NCI-H2081 treated with DMSO at 0.1 percent for 48 hours (cell line): ENCODE measurements at regions not wholly inside any gene's neighbourhood (a gene's known extent, or its start where the extent isn't known, plus 50 kb on each side); places are given as distances from the start of the nearest gene placed in this dataset.

Experiments
- DNase-seq: peaks from one replicate; lab custom pipeline; 2025; lab: John Stamatoyannopoulos, UW

DNA sequence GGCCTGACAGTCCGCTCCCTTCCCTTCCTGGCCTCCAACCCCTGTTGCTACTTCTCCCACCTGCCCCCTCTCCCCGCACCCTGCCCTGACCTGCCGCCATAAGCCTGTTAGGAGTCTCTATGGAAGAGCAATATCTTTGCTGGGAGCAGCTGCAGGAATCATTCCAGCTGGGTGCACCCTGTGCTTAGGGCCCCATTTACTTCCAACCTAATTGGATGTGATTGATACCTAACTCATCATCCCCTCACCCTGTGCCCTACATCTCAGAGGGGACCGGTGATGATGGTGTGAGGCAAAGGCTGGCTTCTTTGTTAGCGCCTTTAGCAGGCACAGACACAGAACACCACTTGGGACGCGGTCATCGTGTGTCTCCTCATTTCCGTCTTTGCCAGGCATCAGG lies 80.0 kb upstream of the FAM180A start:
- DNase-seq = no peak

DNA sequence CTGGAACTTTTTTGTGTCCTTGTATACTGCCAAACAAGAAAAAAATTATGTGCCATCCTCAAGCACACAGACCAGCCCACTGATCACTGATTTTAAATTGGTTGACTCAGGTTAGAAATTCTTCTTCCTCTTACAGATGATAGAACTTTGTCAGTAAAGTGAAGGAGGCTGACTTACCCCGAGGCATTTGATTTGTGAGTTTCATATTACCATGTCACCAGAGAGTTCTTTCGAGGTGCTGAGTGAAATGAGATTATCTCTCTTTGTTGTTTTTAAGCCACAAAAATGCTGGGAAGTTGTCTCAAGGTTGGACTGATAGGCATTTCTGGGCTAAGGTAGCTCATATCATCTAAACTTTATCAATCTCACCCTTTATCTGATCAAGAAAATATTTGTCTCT lies 78.8 kb upstream of the FAM180A start:
- no peak for DNase-seq

DNA sequence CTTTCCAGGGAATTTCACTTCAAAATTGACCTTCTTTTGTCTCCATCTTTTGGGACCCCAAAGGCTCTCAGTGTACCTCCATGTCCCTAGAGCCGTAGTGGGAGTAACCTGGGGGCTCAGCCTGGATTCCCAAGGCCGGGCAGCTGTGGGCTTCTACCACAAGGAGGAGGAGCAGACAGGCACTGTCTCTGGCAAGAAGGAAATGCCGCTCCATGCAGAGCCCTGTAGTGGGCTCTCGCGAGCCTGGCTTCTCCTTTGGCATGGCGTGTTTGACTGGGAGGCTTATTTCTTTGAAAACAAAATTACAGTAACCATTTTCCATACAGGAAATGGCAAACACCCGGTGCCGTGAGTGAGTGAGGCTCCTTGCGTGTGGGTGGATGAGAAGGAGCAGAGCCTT lies 76.8 kb upstream of the FAM180A start:
- DNase-seq = no peak

DNA sequence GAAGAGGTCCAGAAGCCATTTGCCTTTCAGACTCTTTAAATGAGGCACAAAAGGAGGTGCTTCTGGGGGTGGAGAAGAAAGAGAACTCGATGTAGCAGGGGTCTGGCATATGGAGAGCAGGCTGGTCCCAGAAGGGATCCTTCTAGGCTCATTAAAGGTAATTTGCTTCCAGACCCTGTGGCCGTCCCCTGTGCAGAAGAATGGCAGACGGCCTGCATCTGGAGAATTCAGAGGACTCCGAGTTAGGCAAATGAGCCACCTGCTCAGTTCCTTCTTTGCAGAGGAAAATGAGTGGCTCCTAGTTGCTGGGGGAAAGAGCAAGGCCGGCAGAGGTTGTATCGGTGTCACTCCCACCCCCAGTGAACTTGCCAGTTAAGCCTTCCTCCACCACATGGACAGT lies 73.8 kb upstream of the FAM180A start:
- DNase-seq = no peak

DNA sequence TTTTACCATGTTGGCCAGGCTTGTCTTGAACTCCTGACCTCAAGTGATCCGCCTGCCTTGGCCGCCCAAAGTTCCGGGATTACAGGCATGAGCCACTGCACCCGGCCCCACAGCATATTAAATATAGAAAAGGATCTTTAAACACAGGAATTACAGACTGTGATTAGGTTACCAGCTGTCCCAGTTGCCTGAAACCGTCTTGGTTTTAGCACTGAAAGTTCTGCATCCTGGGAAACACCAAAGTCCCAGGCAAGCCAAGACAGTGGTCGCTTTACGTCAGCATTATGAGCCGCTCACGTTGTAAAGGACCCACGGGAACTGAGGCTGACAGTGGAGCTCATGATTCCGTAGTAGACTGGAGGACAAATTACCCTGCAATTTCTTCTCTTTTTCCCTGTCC lies 69.0 kb upstream of the FAM180A start:
- DNase-seq = no peak

DNA sequence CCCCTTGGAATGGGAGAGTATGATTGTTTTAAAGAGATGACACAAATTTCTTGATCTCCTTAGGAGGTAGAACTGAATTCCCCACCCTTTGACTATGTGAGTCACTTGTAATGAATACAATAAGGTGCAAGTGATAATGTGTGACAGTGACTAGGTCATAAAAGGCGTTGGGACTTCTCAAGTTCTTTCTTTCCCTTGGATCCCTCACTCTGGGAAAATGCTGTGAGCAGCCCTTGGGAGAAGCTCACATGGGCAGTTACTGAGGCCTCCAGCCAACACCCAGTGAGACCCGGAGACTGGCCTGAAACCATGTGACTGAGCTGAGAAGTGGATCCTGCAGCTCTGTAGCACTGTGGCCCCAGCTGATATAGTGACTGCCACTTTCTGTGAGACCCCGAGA lies 66.4 kb upstream of the FAM180A start:
- no peak for DNase-seq

DNA sequence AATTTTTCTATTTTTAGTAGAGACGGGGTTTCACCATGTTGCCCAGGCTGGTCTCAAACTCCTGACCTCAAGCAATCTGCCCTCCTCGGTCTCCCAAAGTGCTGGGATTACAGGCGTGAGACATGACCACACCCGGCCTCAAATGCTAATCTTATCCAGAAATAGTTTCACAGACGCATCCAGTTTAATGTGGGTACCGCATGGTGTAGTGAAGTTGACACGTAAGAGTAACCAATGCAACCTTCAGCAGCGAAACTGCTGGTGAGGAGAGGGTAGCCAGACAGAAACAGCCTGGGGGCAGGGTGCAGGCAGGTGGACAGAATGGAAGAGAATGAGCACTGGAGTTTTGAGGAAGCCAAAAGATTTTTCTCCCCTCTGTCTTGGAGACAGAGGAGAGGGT lies 63.5 kb upstream of the FAM180A start:
- no peak for DNase-seq

DNA sequence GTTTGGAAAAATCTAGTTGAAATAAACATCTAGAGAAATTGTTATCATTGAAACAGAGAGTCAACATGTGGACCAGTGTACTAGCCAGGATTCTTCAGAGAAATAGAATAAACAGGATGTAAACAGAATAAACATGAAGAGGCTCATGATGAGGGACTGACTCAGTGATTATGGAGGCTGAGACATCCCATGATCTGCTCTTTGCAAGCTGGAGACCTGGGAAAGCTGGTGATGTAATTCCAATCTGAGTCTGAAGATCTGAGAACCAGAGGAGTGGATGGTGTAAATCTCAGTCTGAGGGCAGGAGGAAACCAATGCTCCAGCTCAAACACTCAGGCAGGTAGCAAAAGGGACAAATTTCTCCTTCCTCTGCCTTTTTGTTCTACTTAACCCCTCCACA lies 62.9 kb upstream of the FAM180A start:
- no peak for DNase-seq

DNA sequence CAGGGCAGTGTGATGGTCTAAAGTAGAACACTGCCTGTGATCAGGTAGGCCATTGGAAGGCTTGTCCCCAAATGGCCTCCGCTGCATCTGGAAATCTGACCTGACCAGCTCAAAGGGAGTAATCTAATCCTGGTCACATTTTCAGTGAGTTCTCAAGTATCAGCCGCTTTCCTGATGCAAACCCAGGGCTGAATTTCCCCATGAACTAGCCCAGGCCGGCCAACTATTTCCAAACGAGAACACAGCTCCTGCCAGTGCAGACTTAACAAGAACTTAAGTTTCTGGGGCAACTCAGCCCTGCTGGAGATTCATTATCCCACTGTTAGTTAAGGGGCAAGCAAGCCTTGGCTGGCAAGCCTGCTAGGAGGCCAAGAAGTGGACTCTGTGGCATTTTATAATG lies 59.6 kb upstream of the FAM180A start:
- no peak for DNase-seq

DNA sequence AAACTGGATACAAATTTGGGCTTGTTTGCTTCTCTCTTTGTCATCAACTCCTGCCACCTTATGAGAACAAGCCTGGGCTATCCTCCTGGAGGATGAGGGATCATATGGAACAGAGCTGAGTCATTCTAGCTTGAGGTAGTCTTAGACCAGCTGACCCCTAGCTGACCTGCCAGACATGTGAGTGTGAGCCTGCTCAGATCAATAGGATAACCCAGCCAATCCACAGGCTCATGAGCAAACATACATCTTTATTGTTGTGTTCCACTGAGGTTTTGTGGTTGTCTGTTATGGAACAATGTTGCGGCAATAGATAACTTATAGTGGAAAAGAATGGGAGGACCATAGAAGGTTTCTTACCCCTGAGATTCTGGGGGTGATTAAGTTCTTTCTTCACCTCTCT lies 54.5 kb upstream of the FAM180A start:
- no peak for DNase-seq

DNA sequence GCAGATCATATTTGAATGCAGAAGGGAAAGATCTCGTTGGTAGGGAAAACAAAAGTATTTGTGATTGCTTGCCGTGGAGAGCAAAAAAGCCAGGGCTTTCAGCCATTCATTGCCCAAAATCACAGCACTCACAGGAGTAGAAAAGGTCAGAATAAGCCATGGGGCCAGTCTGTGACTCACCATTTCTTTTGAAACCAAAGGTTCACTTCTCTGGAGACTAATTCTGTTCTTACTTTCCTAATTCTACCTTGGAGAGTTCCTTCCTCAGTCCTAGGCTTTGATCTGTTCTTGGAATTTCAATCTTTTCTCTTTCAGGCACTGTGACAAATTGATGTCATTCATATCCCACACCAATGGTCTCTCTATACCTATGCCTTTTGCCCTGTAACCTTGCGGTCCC lies 54.1 kb upstream of the FAM180A start:
- DNase-seq = no peak

DNA sequence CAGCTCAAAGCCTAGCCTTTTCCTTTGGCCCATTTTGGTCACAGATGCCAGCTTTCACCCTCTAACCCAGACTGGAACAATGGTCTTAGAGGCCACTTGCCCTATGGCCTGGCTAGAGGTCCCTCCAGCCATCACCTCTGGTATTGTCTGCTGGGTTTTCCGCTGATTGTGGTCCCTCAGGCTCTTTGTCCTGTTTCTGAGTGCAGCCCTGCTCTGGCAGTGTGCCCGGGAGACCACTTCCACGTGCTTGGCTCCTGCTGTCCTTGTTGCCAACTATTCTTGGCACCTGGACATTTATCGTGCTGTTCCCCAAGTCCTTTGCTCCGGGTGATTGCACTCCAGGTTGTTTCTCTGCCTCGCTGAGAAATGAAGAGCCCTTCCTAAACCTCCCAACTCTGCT lies 53.3 kb upstream of the FAM180A start:
- peak; percentile 20 for DNase-seq

DNA sequence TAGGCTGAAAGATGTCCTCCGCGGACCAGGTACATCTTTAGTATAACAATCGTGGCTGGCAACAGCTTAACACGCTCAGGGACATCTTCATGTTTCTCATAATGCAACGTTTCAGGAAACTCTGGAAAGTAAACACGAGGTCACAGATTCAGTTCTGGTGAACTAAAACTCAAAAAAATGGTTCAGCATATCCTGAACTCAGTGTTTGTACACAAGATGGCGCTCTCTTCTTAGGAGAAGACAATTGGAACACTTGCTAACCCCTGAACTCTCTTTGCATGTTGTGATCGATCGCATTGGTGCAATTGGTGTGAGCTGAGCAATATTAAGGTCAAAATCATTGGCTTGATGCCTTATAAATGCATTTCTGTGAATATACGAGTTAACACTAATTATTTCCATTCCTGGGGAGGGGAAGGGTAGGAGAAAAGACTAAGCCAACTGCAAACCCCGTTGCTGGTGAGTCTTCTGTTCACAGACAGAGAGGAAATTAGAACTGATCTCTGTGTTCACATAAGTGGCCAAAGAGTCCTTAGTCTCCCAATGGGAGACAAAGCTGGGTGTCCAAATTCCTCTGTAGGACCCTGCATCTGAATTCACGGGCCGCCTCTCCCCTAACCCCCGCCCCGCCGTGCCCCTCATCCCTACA lies 52.6 kb upstream of the FAM180A start:
- DNase-seq = peak; percentile 71

DNA sequence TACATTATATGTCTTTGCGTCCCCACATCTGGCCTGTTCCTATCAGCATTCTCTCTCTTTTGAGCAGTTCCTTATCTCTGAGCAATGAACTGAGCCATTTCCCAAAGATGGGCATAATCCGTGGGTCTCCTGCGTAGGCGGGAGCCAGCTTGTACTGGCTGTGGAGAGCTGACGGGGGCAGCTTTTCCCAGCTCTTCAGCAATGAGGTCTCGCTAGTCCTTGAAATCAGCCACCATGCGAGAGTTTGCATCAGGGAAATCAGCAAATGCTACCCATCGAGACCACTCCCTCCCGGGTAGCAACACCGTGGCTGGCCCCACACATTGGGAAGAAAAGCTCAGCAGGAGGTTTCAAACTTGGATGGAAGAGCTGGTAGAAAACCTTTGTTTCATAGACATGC lies 51.9 kb upstream of the FAM180A start:
- DNase-seq = no peak

DNA sequence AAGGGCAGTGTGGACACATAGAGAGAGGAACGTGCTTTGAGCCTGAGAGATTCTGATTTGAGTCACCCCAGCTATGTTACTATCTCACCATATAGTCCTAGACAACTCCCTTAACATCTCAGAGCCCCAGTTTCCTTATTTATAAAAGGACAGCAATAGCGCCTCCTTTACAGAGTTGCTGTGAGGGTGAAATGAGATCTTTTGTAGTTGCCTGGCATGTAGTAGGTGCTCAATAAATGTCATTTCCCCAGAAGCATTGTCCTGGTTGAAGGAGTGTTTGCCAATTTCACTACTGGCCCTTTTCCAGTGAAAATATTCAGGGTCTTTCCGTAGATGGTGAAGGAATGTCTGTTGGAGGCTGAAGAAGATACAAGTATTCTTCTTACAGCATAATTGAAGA lies 51.3 kb upstream of the FAM180A start:
- DNase-seq = no peak
